KMS-11 (cell line): ENCODE measurements at regions not wholly inside any gene's neighbourhood (a gene's known extent, or its start where the extent isn't known, plus 50 kb on each side); places are given as distances from the start of the nearest gene placed in this dataset.
"Not testable (repeated sequence)": the region's sequence is repeated elsewhere in the genome, so short reads cannot be mapped to it uniquely, and the experiment has no call there.

Experiments used
- H2AFZ ChIP-seq: fragments of 200-600 bp; sonication (generic); 2 replicates; pipeline ENCODE4 v1.6.1; 2016; ENCODE audit warnings: antibody characterized with exemption, mixed run types, low read depth
- H3K27ac ChIP-seq: fragments of 200-600 bp; sonication (generic); 2 replicates; pipeline ENCODE4 v1.6.1; 2016; ENCODE audit warnings: mild to moderate bottlenecking, mixed run types
- H3K27me3 ChIP-seq: fragments of 200-600 bp; sonication (generic); 2 replicates; pipeline ENCODE4 v1.6.1; 2017; ENCODE audit warnings: mild to moderate bottlenecking, low read depth, mixed run types, moderate library complexity; ENCODE audit not compliant: insufficient read depth
- H3K36me3 ChIP-seq: fragments of 200-600 bp; sonication (generic); 2 replicates; pipeline ENCODE4 v1.6.1; 2017; ENCODE audit warnings: mild to moderate bottlenecking, mixed run types; ENCODE audit not compliant: insufficient read depth
- H3K4me1 ChIP-seq: fragments of 200-600 bp; sonication (generic); 2 replicates; pipeline ENCODE4 v1.6.1; 2016; ENCODE audit warnings: mild to moderate bottlenecking, low read depth, mixed run types; ENCODE audit not compliant: poor library complexity, severe bottlenecking
- H3K4me2 ChIP-seq: fragments of 200-600 bp; sonication (generic); 2 replicates; pipeline ENCODE4 v1.7.0; 2016; ENCODE audit warnings: mild to moderate bottlenecking, mixed run types
- H3K4me3 ChIP-seq: fragments of 200-600 bp; sonication (generic); IDR thresholded peaks from 2 replicates; pipeline ENCODE4 v1.6.1; 2017; ENCODE audit warnings: low read depth, low read length, mixed read lengths; ENCODE audit not compliant: insufficient read depth
- H3K79me2 ChIP-seq: fragments of 200-600 bp; sonication (generic); 2 replicates; pipeline ENCODE4 v1.6.1; 2016; ENCODE audit warnings: low read depth, mixed run types; ENCODE audit not compliant: insufficient read depth
- H3K9ac ChIP-seq: fragments of 200-600 bp; sonication (generic); 2 replicates; pipeline ENCODE4 v1.6.1; 2016; ENCODE audit warnings: mild to moderate bottlenecking, mixed run types
- H4K20me1 ChIP-seq: fragments of 200-600 bp; sonication (generic); 2 replicates; pipeline ENCODE4 v1.6.1; 2016; ENCODE audit warnings: mild to moderate bottlenecking, mixed run types; ENCODE audit not compliant: insufficient read depth
- CTCF ChIP-seq: fragments of 200-600 bp; sonication (generic); conservative IDR thresholded peaks from 2 replicates; pipeline ENCODE4 v1.6.1; 2017; ENCODE audit warnings: low read depth, mild to moderate bottlenecking, antibody characterized with exemption, low read length, moderate library complexity, mixed read lengths

GRCh38 chr11:134975866-134976376, 563.9 kb upstream of the B3GAT1 start:
- Histone ChIP-seq H3K4me2 (no peak overlapping the region), H3K27ac (no peak overlapping the region), H2AFZ (no peak overlapping the region), H4K20me1 (no peaks in the 10 kb centered on the region), H3K4me3 (no peak overlapping the region), H3K79me2 (no peaks in the 10 kb centered on the region), H3K4me1 (no peaks in the 10 kb centered on the region), H3K36me3 (no peaks in the 10 kb centered on the region), H3K9ac (no peak overlapping the region), H3K27me3 (no peaks in the 10 kb centered on the region)
- TF ChIP-seq CTCF, result no peak

GRCh38 chr11:134973801-134974200, 561.8 kb upstream of the B3GAT1 start:
- TF ChIP-seq CTCF, result no peak
- H3K79me2 ChIP-seq, result no peaks in the 10 kb centered on the region
- H4K20me1 ChIP-seq, result no peaks in the 10 kb centered on the region
- no peak overlapping the region for H3K27ac ChIP-seq
- no peaks in the 10 kb centered on the region for H3K27me3 ChIP-seq
- H3K4me1 ChIP-seq, result no peaks in the 10 kb centered on the region
- no peak overlapping the region for H3K9ac ChIP-seq
- no peak overlapping the region for H2AFZ ChIP-seq
- H3K4me2 ChIP-seq, result no peak overlapping the region
- H3K36me3 ChIP-seq, result no peaks in the 10 kb centered on the region
- H3K4me3 ChIP-seq, result no peak overlapping the region

GRCh38 chr11:134971381-134971780, 559.3 kb upstream of the B3GAT1 start:
- Histone ChIP-seq H3K79me2 (no peaks in the 10 kb centered on the region), H3K27ac (no peak overlapping the region), H3K4me3 (no peak overlapping the region), H3K4me1 (no peaks in the 10 kb centered on the region), H3K4me2 (no peak overlapping the region), H2AFZ (no peak overlapping the region), H4K20me1 (no peaks in the 10 kb centered on the region), H3K9ac (no peak overlapping the region), H3K36me3 (no peaks in the 10 kb centered on the region), H3K27me3 (no peaks in the 10 kb centered on the region)
- TF ChIP-seq CTCF, result no peak

GRCh38 chr11:134967746-134968145, 555.7 kb upstream of the B3GAT1 start:
- H2AFZ ChIP-seq, result no peak overlapping the region
- H3K36me3 ChIP-seq, result no peaks in the 10 kb centered on the region
- H3K4me3 ChIP-seq, result no peak overlapping the region
- no peaks in the 10 kb centered on the region for H4K20me1 ChIP-seq
- H3K9ac ChIP-seq, result no peak overlapping the region
- no peaks in the 10 kb centered on the region for H3K27me3 ChIP-seq
- no peak for TF ChIP-seq CTCF
- H3K4me1 ChIP-seq, result no peaks in the 10 kb centered on the region
- no peak overlapping the region for H3K27ac ChIP-seq
- H3K79me2 ChIP-seq, result no peaks in the 10 kb centered on the region
- H3K4me2 ChIP-seq, result no peak overlapping the region

- H3K4me2 ChIP-seq, H3K27me3 ChIP-seq, H3K79me2 ChIP-seq, H3K4me1 ChIP-seq, H3K27ac ChIP-seq, H3K4me3 ChIP-seq, H3K9ac ChIP-seq, H2AFZ ChIP-seq, H3K36me3 ChIP-seq, H4K20me1 ChIP-seq: not testable (repeated sequence)
Observed at GRCh38 chr11:134961386-134961785, 549.3 kb upstream of the B3GAT1 start.
